ENCODE measurements at regions not wholly inside any gene's neighbourhood (a gene's known extent, or its start where the extent isn't known, plus 50 kb on each side); places are given as distances from the start of the nearest gene placed in this dataset.
A peak's percentile ranks its signal among the peaks of the same experiment; 100 is the strongest.

DNA sequence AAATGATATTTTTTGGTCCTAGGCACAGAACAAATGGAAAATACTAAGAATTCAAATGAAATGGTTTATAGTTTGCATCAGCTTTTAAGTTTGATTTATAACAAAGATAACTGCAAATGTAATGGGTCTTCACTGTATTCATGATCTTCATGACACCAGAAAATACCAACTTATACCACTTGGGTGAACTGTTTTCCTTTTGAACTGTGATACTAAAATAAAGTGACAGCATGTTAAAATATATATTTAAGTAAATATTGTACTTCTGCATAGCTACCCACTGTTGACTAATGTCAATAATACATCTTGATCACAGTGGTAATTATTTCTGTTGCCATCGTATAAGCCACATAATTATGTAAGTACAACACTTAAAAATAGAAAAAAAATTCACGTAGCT is 442.0 kb upstream of the ANKRD30A start:
- no peak for DNase-seq

DNA sequence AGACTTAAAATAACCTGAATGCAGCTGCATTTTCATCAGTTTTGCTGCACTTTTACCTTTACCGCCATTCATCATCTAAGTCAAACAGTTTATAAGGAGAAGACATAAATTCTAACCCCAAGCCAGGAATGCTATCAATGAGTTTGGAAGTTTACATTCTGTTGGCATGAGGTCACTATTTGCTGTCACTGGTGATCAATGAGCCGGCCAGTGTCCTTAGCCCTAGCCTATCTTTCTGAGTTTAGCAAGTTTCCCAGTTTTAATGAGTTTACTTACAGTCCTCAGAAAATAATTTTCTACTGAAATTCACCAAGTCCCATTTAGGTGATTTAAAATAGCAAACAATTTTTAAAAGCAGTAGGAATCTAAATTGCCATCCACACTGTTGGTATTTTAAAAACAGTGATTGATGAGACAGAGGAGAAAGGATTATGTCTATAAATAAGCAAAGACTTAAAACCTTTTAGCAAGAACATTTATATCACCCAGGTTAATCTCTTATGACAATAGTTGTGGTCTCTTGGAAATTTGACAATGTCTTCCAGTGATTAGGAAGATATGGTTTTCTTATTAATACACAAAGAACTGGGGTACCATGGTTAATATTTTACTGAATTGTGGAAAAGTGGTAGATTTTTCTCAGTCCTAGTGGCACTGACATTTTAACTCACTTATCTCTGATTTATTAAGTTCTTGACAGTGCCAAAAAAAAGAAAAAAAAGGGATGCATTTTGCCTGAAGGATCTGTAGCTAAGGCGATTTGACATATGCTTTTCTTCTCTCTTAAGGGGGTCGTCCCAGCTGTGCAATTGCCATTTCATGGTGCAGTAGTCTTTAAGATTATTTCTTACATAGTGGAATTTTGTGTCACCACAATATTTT is 443.4 kb upstream of the ANKRD30A start:
- DNase-seq: peak; percentile 40

DNA sequence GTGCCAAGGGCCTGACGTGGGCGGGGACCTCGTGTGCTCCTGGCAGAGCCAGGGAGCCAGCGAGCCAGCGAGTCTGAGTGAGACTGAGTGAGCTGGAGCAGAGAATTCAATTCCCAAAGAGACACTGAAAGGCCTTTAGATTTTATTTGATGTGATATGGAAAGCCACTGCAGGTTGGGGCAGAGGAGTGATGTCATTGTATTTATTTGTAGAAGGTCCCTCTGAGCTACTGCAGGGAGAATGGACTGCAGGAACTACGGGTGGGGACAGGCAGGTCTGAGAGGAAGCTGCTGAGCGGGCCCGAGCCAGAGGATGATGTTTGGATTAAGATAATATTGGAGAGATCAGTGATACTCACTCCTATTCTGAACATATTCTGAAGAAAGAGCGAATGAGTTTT is 445.8 kb upstream of the ANKRD30A start:
- DNase-seq: no peak

DNA sequence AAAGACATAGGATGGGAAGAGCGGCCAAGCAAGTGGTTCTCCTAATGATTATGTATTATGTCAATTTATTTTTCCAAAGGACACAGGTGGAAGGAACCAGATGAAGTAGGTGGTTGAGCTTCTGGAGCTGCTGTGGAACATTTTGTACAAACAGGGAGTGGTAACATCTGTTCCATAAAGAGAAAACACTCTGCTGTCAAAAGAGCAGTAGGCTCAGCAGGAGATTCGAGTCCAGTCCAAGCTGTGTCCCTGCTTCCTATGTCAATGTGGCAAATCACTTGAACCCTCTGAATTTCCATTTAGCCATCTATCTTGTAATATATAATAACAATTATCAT is 448.0 kb upstream of the ANKRD30A start:
- no peak for DNase-seq

DNA sequence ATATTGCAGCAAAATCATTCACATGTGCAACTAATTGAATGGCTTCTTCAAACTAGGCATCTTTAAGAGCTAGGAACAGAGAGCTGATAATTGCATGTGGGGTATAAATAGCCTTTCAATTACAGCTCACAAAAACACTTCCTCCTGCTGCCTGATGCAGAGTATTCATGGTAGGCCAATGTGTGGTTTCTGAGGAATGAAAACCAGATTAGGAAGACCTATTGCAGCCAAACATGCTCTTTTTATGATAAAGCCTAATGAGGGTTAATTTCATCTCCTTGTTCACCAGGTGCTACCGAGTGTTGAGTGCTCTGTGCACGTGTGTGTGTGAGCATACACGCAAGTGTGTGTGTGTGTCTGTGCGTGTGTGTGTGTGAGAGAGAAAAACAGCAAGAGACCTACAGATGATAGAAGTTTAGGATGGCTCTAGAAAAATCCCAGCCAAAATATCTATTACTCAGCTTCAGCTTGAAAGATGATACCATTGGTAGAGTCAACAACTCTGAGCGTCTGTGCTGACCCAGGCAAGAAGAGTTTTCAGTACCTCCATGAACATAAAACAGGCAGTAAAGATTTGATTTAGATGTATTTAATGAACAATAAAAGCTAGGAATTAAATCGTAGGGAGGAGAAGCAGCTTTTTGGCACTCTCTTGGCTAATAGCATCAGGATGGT is 448.5 kb upstream of the ANKRD30A start:
- peak; percentile 87 for DNase-seq

DNA sequence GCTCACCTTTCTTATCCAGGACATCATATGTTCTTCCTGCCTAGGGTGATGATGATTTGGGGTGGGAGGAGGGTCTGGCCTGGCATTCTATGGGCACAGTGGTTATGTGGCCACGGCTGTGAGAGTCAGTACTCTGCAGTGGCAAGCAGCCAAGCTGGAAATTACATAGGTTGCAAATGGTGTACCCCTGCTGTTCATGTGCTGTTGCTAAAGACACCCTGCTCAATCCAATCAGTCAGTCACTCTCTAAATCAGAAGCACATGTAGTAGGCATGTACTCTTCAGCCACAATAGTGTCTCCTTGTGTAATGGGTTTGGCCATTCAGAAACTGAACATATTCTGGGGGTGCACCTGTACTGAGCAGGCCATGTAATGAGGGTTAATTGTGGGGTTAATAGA is 449.1 kb upstream of the ANKRD30A start:
- DNase-seq: peak; percentile 72

DNA sequence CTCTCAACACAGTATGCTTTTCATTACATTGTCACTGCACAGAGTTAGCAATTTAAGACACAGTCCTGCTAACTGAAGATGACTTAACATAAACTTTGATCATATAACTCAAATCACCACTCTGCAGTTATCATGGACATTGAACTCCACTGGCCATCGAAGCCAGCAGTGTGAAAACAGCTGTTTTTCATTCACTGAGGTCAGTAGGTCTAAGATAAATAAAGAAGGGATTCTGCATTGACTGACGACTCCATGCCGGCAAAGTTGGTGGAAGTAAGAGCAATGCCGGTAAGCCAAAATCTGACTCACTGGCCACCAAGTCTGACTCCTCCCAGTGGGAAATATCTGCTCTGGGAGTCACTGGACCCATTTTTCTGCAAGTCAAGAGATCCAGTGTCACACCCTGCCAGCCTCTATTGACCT is 449.9 kb upstream of the ANKRD30A start:
- DNase-seq: peak; percentile 86

DNA sequence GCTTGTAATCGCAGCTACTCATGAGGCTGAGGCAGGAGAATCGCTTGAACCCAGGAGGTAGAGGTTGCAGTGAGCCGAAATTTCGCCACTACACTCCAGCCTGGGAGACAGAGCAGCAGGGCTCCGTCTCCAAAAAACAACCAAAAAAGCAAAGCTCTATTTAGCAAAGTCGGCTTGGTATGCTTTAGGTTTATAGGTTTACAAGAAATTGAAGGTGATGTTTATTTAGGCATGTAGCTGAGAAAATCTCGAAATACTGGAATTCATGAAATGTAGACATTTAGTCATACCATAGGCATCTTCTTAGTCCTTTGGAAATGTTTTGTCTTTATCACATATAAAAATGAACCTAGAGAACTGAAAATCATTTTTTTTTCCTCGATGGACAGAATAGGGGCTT is 453.8 kb upstream of the ANKRD30A start:
- DNase-seq: peak; percentile 79

DNA sequence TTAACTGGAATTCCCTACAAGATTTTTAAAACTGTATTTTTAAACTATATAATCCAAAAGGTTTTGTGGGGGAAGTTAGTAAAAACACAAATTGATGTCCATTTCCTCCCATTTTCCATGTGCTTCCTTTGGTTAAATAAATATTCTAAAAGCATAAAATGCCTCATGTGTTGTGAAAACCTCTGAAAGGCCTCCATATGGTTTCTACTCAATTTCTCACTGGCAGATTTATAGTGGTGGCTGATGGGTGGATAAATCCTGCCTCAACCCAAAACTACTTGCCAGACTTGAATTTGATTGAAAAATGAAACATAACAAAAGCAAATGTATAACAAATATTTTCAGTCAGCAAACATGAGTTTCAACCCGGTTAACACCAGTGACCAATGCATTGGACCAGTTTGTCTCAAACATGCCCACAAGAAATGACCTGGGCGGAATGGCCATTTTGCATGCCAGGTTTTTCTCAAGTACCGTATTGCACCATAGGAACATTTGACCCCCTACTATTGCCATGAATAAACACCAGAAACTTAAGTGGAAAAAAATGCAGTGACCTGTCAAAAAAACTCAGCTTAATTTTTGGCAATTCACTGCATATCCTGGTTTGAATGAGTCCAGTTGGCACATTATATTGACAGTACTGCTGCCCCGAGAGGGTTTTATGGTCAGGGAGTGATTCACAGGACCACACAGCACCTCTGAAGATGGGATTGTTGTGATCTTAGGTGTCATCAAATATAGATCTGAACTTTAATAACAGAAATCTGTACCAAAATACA is 454.6 kb upstream of the ANKRD30A start:
- DNase-seq: peak; percentile 64

DNA sequence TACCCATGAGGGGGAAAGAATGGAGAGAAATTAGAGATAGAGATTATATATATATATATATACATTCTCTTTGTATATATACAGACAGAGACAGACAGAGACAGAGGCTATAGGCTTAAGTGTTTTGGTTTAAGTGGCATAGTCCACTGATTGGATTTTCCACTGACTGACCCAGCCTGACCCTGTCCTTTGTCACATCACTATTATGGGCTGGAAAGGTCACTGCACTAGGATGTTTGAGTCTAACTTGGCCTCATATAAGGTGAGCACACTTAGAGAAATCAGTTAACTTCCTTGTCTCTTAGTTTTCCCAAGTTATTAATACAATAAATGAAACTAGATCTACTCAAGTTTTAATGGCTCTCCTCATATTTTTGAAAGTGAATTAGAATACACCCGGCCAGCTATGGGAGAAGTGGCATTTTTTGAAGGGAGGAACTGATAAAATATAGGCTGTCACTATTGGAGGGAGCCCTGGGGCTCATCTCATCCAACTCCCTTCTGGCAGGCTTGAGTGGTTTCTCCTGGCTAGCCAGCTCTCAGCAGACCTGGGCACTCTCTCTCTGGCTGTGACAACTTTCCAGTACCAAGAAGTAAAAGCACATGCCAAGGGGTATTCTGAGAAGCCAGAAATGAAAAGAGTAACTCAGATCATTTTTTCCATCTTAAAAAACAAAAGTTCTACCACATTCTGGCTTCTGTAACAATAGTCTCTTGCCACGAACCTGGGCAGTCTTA is 455.6 kb upstream of the ANKRD30A start:
- no peak for DNase-seq

DNA sequence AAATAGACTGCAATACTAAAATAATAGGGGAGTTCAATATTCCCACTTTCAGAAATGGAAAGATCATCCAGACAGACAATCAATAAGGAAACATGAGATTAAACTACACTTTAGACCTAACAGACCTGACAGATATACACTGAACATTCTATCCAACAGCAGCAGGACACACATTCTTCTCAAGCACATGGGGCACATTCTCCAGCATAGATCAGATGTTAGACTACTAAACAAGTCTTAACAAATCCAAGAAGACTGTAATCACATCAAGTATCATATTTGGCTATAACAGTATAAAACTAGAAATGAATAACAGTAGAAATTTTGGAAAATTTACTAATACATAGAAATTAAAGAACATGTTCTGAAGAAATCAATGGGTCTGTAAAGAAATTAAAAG is 458.9 kb upstream of the ANKRD30A start:
- no peak for DNase-seq

DNA sequence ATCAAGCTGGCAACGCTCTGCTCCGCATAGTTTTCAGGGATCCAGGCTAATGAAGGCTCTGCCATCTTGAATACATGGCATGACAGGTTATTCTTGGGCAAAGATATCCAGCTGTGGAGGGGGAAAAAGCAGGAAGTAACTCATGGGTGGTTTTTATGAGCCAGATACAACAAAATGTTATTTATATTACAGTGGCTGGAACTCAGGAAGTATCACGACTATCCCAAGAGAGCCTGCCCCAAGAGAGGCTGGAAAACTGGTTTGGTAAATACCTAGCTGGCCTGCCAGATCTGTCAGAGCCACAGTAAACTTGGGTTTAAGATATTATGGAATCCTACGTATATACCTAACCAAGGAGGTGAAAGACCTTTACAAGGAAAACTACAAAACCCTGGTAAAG is 462.8 kb upstream of the ANKRD30A start:
- no peak for DNase-seq

DNA sequence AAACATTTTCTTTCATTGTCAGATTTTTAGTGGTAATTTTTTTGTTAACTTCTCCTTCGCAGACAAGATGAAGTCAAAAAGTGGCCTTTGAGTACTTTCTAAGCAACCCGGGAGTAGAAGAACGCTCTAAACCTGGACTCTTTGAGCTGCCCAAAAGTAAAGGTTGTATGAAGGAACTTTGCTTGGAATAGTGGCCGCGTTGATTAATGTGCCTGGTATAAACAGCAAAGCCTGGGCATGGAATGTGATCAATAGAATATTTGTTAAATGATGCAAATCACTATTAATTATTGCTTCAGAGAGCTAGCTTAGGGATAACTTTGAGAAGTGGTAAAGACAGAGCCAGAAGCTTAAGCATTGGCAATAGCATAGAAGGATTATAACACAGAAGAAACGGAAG is 475.1 kb upstream of the ANKRD30A start:
- DNase-seq: no peak

DNA sequence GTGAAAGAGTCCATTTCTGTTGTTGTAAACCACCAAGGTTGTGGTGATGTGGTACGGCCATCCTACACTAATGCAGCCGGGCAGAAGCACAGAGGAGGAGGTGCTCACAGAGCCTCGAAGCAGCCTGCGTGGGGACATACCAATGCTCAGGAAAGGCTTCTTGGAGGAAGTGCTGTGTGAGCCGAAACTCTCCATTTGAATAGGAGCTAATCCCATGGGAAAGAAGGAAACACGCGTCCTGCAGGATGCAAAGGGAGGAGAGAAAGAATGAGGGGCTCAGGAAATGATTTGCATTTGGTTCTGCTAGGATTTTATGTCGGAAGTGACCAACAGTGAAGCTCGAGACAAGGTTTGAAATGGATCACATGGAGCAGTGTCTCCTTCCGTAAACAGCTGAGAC is 477.9 kb upstream of the ANKRD30A start:
- DNase-seq: no peak

DNA sequence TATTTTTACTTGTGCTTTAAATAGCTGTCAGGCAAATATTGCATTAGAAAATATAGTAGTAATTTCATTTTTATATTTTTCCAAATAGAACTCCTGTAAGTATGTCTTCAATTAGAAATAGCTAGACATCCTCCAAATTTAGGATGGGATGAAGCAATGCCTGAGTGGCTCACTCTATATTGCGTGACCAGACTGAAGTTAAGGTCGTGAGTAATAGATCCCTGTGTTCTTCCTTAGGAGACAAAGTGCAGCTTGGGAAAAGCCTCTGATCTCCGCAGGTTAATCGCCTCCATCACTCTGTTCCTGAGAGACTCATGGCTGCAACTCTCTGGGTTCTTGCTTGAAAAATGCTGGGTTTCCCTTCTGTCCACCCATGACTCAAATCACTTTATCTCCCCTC is 484.8 kb upstream of the ANKRD30A start:
- no peak for DNase-seq

DNA sequence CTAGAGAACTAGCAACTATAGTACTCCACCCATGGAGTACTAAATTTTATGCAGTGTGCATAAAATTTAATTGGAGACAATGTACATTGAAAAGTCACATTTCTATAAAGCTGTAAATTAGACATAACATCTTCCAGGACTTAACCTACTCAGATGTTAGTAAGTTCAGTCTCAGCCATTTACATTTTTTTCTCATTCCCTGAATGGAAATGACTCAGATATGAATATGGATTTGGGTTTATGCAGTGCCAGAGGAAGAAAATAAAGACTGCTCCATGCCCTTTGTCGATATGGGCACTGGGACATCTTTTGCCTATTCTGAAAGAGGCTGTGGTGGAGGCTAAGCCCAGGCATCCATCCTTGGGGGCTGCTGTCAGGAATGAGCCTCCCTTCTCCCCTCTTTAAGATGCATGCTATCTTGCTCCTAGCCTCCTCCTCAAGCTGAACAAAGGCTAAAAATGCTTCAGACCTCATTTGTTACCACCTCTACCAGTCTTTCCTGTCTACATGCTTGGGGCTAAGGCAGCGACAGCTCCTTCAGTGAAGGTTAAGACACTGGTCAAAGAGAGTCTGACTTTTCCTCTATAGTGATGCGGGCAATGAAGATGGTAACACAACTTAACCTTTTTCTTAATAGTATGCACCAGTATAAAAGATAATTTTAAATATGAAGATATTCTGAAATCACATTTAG is 486.8 kb upstream of the ANKRD30A start:
- DNase-seq: no peak

DNA sequence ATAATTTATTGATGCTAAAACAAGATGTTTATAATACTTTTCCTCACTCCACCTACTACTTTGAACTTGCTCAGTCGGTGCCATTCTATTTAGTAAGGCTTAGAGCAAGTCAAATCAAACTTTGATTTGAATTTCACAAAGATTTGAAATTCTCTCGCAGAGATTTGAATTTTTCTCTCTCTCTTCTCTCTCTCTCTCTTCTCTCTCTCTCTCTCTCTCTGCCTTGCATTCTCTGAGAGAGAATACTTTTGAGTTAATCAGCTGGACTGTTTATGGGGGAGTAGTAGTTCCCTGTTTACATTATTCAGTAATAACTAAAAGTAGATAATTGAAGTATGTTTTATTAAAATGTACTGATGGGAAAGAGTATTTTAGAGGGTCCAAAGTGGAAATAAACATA is 488.5 kb upstream of the ANKRD30A start:
- DNase-seq: no peak

DNA sequence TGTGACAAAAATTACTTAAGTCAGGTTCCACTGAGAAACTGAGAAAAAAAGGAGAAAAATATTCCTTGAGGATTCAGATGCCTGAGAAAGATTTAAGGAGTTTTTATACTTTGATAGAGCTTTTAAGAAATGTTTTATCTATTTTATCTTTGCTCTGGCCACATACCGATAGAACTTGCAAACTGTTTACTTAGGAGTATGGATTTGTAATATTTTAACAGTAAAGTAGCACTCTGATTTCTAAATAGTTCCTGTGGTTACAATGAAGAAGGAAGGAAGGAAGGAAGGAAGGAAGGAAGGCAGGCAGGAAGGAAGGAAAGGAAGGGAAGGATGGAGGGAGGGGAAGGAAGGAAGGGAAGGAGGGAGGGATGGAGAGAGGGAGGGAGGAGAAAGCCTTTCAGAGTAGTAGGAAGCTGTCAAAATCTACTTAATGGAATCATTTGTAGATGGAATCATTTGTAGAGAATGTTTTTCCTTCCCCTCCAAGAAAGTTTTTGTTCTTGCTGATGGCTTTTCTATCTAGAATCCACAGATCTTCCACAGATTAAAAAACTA is 489.0 kb upstream of the ANKRD30A start:
- no peak for DNase-seq

DNA sequence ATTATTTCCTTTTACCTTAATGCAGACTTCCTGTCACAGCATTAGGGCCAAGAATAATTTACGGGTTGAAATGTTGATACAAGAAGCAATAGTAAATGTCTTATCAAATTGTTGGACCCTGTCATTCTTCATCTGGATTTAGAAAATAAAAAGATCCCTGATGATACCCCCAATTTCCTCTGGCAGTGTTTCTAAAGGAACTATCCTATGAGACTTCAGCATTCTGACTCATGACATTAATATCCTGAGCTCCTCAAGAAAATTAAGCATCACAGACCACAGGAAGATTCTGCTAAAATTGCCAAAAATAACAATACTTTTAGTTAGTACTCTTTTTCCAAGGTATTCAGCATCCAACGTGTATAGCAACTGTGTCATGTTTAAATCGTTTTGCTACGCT is 490.5 kb upstream of the ANKRD30A start:
- DNase-seq: peak; percentile 86

DNA sequence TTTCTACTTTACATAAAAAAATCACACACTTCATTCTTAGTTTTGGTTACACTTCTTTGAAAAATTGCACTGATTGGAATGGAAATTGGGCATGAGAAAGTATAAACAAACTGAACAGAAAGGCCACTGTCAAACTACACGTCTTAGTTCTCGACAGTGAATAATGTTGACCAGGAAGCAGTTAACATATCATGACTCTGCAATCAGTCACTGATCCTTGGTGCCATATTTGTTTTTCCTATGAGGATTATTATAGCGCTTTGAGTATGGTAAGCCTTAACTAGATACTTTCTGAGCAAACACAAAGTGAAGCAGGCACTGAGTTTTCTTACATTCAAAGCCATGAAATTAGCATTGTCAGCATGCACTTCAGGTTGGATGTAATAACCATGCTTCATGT is 495.1 kb upstream of the ANKRD30A start:
- no peak for DNase-seq

DNA sequence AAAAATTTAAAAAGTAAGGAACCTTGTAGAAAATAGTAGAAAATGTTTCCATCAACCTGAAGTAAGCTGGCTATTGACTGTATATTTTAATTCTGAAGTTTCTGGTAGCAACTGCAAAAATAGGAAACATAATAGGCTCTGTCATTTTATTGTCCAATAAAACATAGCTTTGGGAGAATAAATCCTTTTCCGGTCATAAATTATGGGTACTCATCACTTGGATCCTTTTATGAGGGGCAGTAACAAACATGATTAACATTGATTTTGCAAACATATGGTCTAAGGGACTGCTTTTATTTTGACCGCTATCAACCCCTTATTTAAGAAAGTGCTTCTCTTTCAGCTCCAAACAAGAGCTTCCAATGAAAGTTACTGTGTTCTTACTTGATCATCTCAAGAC is 495.9 kb upstream of the ANKRD30A start:
- DNase-seq: no peak

DNA sequence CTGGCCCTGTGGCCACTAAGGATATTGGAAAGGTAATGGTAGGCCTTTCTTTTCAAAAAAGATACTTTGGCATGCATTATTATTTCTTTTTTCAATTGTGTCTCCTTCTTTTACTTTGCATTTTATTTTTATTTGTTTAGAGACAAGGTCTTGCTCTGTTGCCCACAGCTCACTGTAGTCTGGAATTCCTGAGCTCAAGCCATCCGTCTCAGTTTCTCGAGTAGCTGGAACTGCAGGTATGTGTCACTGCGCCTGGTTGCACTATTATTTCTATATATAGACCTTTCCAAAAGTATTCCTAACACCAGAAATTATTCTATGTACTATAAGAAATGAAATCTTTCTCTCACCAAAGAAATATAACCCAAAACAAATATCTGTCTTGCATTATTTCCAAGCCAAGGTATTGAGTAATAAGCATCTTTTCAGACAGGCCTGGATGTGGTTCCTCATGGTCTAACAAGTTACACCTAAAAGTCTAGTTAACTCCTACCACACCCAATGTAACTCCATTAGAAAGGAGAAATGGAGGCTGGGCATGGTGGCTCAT is 500.8 kb upstream of the ANKRD30A start:
- DNase-seq: no peak
